GM19397 (cell line): ENCODE measurements at regions not wholly inside any gene's neighbourhood (a gene's known extent, or its start where the extent isn't known, plus 50 kb on each side); places are given as distances from the start of the nearest gene placed in this dataset.

Source experiments
- ATAC-seq: cut with Tn5 transposase; IDR thresholded peaks from one replicate; pipeline ENCODE4 v1.9.1; 2021; ENCODE audit warnings: mild to moderate bottlenecking, moderate library complexity; ENCODE audit not compliant: unreplicated experiment

DNA sequence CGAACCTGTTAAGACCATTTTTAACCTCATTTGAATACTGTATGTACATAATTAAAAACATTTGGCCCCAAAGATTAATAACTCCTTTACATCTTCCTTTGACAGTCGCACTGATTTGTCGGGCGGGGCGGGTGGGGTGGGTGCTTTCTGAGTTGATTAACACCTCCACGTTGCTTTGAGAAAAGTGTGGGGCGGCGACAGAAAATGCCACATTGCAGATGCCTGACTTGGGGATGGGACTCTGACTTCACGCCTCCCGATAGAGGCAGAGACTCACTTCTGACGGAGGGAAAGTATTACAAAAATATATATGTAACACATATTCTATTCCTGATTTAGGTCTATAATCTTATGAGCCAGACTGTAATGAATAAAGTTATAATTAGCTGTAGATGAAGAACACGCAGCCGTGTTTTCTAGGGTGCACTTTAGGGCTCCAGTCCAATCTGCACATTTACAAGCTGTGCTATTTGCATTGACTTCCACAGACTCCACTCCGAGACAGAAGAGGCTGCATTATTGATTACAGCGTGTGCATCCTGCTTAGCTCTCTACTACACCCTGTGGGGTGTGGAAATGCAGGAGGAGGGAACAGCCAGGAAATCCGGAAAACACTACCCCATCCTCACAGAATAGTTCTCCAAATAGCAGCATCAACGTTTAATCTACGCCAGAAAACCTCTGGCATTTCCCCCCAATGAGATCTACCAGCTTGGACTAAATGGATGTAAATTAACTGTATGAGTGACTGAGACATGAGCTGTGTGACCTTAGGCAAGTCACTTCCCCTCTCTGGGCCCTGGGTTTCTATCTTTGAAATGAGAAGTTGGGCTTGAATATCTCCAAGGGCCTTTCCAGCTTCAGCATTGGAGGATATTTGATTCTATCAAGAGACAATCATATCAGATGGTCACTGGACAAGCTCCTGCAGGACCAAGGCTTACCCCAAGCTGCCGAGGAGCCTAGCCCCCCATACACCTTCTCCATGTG, 308.0 kb downstream of the RRAGC start:
- ATAC-seq: no peak

DNA sequence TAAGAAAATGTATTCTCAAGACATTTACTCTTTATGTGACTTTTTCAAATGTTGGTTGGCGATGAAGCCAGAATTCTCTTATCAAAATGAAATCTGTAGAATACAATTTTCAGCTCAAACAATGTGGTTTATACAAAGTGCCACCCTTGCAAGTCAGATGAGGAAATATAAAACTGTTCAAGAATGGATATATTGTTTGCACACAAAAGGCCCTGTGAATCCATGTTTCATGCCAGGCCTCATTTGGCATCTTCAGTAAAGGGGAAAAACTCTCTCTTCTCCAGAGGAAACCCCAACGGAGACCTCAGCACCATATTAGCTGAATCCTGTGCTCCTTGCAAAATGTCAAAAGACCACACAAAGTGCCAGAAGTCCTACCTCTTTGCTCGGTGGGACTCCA, 310.4 kb downstream of the RRAGC start:
- ATAC-seq: no peak

DNA sequence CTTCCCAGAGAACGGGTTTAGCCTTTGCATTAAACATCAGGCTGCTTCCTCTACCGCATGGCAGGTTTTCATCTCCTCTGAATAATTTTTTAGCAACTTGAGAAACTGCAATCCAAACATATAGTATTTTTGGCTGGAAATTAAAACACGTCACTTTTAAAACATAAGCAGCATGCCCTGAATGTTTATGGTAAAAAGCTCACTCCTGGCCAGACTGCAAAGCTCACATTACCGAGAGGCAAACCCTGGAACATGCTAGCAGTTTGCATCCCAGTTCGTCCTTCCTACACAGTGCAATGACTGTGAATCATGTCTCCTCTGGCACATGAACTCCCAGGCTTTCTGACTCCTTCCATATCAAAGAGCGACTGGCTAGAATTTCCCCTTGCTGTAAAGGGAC, 312.3 kb downstream of the RRAGC start:
- no peak for ATAC-seq

DNA sequence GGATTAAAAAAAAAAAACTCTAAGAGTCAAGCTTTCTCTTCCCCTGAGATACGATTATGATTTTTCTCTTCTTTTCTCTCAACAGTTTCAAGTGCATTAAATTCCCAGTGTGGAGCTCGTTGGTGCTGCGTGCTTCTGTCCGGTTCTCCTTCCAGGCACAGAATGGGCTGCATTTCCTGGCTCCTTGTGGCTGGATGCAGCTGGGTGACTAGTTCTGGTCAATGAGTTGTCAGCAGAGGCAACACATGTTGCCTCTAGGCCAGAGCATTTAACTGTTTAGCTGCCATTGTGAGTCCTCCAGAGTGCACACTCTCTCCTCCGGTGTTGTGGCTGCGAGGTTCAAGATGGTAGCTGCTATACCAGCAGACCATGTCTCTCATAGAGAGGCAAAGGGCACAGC, 312.9 kb downstream of the RRAGC start:
- no peak for ATAC-seq

DNA sequence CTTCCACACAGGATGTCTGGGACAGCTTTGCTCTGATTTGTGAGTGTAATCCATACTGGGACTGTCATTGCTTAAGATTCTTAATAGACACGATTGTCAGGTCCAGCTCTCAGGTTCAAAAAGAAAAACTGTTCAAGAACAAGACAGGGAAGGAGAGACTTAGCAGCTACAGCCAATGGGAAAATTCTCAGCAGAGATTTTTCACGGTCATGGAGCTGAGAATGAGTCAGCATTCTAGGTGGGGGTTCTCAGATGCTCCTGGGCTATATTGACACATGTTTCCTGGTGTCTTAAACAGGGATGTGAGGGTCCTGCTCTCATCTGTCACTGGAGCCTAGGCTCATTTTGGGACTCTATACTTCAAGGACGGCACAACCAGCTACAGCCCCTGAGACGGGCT, 318.3 kb downstream of the RRAGC start:
- ATAC-seq: no peak

DNA sequence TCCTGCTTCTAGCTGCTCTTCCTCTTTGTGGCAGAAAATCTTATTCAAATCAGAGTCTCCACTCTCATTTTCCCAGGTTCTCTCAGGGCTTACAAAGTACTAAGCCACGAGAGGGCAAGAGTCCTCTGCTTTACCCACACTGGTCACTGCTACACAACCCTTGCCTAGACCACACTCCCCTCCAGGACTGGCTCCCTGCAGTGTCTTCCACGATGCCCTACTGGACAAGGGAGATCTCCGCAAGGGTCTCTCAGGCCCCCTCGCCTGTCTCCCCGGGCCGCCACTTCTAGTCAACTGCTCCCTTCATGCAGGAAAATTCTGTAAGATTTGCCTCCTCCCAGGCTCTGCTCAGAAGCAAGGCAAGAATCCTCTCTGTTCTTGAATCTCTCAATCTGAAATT, 319.6 kb downstream of the RRAGC start:
- no peak for ATAC-seq

DNA sequence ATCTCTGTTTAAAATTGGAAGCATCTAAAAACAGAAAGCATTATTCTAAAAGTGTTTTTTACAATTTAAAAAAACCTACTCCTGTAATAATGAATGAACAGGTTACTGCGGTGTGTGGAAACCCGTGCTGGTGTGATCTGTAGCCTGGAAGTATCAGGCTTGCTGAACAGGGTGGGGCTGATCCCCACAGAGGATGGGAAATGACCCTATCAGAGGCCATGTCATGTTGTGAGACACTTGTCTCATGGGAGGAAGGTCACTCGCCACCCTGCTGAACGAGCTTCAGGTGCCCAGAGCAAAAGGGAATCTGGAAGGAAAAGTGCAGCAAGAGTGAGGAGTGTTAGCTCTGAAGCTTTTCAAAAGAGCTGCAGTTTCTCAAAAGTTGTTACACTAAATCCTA, 320.7 kb downstream of the RRAGC start:
- no peak for ATAC-seq

DNA sequence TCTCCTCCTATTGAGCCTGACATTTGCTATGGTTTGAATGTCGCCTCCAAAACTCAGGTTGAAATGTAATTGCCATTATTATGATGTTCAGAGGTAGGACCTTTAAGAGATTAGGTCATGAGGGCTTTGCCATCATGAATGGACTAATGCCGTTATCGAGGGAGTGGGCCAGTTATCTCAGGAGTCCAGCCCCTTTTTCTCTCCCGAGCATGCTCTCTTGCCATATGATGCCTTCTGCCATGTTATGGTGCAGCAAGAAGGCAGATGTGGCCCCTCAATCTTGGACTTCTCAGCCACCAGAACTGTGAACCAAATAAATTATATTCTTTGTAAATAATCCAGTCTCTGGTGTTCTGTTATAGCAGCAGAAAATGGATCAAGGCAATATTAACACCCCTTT, 323.5 kb downstream of the RRAGC start:
- ATAC-seq: no peak

DNA sequence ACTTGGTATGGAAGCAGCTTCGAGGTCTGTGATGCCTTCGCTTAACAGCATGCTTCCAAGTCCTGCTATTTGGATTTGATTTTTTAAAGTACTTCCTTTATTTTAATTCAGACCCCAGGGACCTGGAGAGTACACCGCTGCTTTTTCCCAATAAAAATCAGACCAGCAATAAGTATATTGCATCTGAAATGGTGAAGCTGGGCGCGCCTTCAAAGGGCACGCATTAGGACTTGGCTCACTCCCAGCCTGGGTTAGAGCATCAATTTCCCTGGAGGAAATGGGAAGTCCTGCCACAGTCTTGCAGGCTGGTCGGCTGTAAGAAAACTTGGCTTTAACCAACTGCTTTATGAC, 325.1 kb downstream of the RRAGC start:
- no peak for ATAC-seq

DNA sequence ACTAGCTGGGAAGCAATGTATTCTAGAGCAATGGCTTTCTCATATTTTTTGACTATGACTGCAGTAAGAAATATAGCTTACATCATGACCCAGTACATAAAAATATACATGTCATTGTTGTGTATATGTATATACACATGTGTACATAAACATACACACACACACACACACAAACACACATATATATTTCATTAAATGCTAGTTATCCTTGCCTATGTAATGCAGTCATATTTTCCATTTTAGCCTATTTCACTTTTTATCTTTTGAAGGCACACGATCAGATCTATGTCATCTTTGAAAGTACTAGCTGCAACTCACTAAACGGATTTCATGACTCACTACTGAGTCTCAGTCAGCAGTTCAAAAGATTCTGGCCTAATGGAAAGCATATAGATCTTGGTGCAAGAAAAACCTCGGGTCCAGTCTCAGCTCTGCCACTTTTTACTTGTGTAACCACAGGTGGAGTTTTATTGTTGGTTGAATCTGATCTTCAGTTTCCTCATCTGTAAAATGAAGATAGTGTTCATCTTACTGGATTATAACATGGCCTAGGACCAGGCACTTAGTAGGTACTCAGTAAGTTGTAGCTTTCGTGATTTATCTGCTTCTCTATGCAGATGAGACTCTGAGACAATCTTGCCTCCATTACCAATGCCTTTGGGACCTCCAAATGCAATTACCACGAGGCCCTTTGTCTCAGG, 325.6 kb downstream of the RRAGC start:
- no peak for ATAC-seq

DNA sequence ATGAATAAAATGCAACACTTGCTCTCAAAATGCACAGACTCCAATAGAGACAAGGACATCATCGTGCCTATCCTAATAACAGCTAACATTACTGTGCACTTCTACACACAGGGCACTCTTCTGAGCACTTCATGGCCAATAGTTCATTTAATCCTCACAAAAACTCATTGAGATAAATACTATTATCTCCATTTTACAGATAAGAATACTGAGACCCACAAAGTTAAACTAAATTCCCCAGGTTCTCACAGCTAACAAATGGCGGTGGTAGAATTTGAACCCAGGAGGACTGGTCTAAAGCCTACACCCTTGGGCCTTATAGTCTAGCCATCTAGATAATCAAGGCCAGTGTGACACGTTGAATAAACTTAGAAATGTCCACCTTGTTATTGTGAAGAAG, 328.6 kb downstream of the RRAGC start:
- no peak for ATAC-seq

DNA sequence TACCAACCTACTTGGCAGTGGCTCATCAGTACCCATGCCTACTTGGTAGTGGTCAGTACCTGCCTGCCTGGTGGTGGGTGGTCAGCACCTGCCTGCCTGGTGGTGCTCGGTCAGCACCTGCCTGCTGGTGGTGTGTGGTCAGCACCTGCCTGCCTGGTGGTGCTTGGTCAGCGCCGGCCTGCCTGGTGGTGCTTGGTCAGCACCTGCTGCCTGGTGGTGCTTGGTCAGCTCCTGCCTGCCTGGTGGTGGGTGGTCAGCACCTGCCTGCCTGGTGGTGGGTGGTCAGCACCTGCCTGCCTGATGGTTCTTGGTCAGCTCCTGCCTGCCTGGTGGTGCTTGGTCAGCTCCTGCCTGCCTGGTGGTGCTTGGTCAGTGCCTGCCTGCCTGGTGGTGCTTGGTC, 329.6 kb downstream of the RRAGC start:
- no peak for ATAC-seq

DNA sequence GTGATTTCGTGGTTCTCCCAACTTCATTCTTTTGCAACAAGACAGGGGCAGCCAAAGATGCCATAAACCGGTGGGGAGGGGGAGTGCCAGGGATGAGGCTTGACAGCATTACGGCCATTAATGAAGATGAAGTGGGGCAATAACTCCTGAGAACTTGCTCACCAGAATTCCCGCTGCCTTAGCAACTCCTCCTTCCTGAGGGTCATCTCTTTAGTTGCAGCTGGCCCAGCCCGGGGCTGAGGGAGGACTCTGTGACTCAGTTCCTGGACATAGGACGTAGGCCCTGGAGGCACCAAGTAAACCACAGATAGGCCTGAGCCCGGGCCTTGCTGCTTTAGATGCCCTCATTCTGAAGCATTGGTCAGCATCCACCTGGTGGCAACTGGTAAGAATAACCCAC, 330.2 kb downstream of the RRAGC start:
- ATAC-seq: no peak

DNA sequence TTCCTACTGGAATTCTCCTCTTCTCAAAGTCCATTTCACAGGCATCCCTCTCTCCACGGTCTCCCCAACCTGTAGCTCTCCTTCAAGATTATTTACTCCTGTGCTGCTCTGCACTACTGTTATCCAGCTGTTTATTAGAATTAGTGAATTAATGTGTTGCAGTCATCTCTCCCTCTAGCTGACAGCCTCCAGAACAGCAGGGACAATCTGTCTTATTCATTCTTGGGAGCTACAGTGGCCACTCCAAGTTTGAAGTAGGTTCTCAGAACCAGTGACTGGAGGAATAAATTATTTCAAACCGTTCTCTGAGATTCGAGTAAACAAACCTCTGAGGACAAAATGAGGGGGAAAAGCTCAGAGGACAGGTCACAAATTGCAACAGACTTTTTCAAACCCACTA, 330.9 kb downstream of the RRAGC start:
- ATAC-seq: no peak

DNA sequence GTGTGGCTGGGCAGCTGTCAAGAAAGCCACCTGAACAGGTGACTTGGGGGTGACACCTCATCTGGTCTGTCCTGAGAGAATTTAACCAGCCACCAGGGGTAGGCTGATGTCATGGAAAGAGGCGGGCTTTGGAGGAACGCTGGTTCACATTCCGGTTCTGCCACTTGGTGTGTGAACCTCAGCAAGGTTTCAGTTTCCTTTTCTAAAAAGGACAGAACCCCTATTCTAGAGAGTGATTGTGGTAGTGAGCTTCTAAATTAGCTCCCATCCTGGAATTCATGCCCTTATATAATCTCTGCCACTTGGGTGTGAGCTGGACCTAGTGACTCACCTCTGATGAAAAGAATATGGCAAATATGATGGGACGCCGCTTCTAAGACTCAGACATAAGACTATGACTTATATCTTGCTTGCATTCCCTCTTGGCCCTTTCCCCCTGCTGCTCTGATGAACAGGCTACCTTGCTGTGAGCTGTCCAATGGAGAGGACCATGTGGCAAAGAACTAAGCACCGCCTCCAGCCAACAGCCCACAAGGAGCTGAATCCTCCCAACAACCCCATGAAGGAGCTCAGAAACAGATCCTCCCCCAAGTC, 332.1 kb downstream of the RRAGC start:
- peak; percentile 77 for ATAC-seq

DNA sequence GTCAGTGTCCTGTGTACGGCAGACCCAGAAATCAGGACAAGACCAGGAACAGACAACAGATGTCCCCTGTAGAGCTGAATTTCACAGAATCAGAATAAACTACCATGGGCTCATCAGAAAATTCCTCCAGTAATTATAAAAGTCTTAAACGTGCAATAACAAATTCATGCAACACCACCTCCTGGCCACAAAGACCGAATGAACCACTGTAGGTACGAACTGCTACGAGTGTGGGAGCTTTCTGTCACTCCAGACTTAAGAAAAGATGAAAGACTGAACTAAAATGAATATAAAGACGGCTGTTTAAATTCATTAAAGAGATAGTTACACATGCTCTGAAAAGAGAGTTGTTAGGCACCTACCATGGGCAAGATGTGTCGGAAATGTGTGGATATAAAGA, 333.5 kb downstream of the RRAGC start:
- no peak for ATAC-seq

DNA sequence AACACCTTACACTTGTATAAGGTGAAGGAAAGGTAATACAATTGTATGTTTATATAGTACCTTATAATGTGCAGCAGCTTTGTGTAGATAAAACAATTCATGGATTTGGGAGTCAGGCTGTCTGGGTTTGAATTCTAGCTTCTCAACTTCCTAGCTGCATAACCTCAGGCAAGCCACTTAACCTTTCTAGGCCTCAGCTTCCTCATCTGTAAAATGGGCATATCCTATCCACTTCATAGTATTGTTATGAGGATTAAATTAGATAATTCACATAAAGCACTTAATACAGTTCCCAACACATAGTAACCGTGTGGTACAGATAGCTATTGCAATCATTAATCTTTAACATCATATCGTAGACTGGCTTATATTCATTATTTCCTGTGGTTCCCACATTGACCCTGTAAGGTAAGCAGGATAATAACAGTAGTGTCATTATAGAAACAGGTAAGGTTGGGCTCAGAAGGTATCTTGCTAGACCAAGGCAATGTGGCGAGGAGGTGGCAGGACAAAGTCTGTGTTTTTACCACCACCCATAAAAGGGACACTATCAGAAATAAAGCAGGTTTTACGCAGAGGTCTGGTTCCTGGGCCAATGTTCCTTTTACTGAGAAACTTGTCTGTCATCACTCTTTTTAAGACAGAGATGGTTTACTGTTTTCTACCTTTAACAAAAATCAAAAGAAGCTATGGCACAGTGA, 334.1 kb downstream of the RRAGC start:
- ATAC-seq: no peak

DNA sequence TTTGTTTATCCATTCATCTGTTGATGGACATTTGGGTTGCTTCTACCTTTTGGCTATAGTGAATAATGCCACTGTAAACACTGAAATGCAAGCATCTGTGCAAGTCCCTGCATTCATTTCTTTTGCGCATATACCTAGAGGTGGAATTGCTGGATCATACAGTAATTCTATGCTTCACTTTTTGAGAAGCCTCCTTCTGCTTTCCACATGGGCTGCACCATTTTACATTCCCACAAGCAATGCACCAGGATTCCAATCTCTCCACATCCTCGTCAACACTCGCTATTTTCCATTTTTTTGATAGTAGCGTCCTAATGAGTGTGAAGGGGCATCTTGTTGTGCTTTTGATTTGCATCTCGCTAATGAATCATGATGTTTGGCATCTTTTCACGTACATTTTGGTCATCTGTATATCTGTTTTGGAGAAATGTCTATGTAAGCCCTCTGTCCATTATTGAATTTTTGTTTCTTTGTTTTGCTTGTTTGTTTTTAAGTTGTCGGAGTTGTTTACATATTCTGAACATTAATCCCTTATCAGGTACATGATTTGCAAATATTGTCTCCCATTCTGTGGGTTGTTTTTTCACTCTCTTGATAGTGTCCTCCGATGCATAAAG, 335.4 kb downstream of the RRAGC start:
- ATAC-seq: no peak

DNA sequence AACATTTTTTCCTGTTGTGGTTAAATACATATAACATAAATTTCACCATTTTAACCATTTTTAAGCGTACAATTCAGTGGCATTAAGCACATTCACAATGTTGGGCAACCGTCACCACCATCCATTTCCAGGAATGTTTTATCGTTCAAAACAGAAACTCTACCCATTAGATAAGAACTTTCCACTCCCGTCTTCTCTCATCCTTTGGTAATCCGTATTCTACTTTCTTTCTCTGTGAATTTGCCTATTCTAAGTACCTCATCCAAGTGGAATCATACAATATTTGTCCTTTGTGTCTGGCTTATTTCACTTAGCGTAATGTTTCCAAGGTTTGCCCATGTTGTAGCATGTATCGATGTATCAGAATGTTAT, 336.0 kb downstream of the RRAGC start:
- ATAC-seq: no peak

DNA sequence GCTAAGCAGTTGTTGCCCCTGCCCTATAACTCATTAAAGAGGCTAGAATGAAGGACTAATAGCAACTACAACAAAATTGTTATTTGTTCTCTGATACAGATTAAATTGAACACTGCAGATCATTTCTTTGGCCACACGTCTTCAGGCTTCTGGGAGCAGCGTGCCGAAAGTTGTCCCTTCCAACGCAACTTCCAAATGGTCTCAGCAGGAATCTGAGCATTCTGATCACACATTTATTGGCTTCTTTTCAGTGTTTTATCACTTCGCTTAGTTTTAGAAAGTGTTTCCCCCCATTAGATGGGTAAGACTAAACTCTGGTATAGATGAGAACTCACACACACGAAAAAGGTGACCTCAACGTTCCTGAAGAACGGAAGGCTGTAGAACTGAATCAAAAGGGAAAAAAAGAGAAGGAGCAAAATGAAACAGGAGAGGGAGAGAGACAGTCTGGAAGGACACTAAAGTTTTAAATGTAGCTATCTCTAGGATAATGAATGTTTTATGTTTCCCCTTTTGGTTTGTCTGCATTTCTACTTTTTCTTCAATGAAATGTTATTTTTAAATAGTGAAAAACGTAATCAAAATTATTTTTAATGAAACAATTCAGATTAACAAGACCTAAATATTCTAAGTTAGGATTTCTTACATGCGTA, 336.5 kb downstream of the RRAGC start:
- ATAC-seq: no peak

DNA sequence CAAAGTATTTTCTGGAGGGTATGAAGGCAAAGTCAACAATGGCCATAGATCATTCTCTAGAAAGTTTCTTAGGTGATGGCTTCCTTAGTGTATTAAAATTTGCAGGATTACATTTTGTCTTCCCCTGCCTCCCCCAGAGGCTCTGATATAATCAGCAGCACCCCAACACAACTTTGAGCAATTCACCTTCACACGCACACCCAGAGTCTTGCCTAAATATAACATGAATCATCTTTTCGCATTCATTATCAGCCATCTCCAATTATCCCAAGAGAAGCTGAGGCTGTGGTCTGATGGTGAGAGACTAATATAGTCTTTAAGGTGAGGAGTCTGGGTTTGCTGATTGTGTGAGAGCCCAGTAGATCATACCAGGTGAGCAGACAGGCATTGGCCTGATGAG, 343.0 kb downstream of the RRAGC start:
- ATAC-seq: no peak
